GM23248 (cell line): ENCODE measurements at regions not wholly inside any gene's neighbourhood (a gene's known extent, or its start where the extent isn't known, plus 50 kb on each side); places are given as distances from the start of the nearest gene placed in this dataset.

Experiments
- DNase-seq: peaks from one replicate; pipeline ENCODE4 v3.0.0-alpha.2; 2015
- H2AFZ ChIP-seq: fragments of 200-600 bp; sonication (generic); 2 replicates; pipeline ENCODE4 v1.6.1; 2016; ENCODE audit warnings: antibody characterized with exemption
- H3F3A ChIP-seq: fragments of 200-600 bp; sonication (generic); 2 replicates; pipeline ENCODE4 v1.6.1; 2016; ENCODE audit warnings: mild to moderate bottlenecking, antibody characterized with exemption, mixed run types; ENCODE audit not compliant: insufficient read depth
- H3K27ac ChIP-seq: fragments of 200-600 bp; sonication (generic); 2 replicates; pipeline ENCODE4 v1.5.1; 2016; ENCODE audit warnings: mild to moderate bottlenecking
- H3K27me3 ChIP-seq: fragments of 200-600 bp; sonication (generic); replicated peaks from 2 replicates; pipeline ENCODE4 v1.6.1; 2016; ENCODE audit warnings: mild to moderate bottlenecking; ENCODE audit not compliant: insufficient read depth
- H3K36me3 ChIP-seq: fragments of 200-600 bp; sonication (generic); 2 replicates; pipeline ENCODE4 v1.6.1; 2016; ENCODE audit warnings: low read depth, mild to moderate bottlenecking
- H3K4me1 ChIP-seq: fragments of 200-600 bp; sonication (generic); 2 replicates; pipeline ENCODE4 v1.6.1; 2016; ENCODE audit warnings: mild to moderate bottlenecking; ENCODE audit not compliant: insufficient read depth
- H3K4me2 ChIP-seq: fragments of 200-600 bp; sonication (generic); one replicate; pipeline ENCODE4 v1.6.1; 2016; ENCODE audit warnings: mild to moderate bottlenecking; ENCODE audit not compliant: unreplicated experiment
- H3K4me3 ChIP-seq: fragments of 200-600 bp; sonication (generic); 2 replicates; pipeline ENCODE4 v1.5.1; 2016; ENCODE audit warnings: mild to moderate bottlenecking
- H3K79me2 ChIP-seq: fragments of 200-600 bp; sonication (generic); 2 replicates; pipeline ENCODE4 v1.6.1; 2016; ENCODE audit warnings: mild to moderate bottlenecking; ENCODE audit not compliant: insufficient read depth
- H3K9ac ChIP-seq: fragments of 200-600 bp; sonication (generic); 2 replicates; pipeline ENCODE4 v1.6.1; 2016; ENCODE audit warnings: mild to moderate bottlenecking
- H3K9me2 ChIP-seq: fragments of 200-600 bp; sonication (generic); 2 replicates; pipeline ENCODE4 v1.6.1; 2016; ENCODE audit warnings: mixed run types, mild to moderate bottlenecking, moderate library complexity; ENCODE audit not compliant: insufficient read depth
- H3K9me3 ChIP-seq: fragments of 200-600 bp; sonication (generic); one replicate; pipeline ENCODE4 v1.6.1; 2017; ENCODE audit warnings: low read depth
- H4K20me1 ChIP-seq: fragments of 200-600 bp; sonication (generic); 2 replicates; pipeline ENCODE4 v1.6.0; 2016; ENCODE audit not compliant: insufficient read depth
- EZH2 ChIP-seq: fragments of 200-600 bp; sonication (generic); IDR thresholded peaks from 2 replicates; pipeline ENCODE4 v1.6.1; 2018; ENCODE audit warnings: antibody characterized with exemption, mild to moderate bottlenecking; ENCODE audit not compliant: insufficient read depth, poor library complexity, severe bottlenecking
- EZH2phosphoT487 ChIP-seq: fragments of 200-600 bp; sonication (generic); IDR thresholded peaks from 2 replicates; pipeline ENCODE4 v1.6.1; 2018; ENCODE audit warnings: antibody characterized with exemption, moderate library complexity, mild to moderate bottlenecking, low read depth; ENCODE audit not compliant: insufficient read depth
- WGBS, 2 experiments: methylation state at CpG; one replicate each; pipeline ENCODE4 v1.1.6; 2015 to 2017; ENCODE audit warnings: low lambda C conversion rate in 2 of 2, low coverage in 1 of 2; ENCODE audit errors: missing lambda C conversion rate in 2 of 2; 5-methylcytosine and 5-hydroxymethylcytosine counted together
- in situ Hi-C: fragments of 300-500 bp; cut with MboI; formaldehyde crosslinking; loops from 2 replicates; pipeline ENCODE4 v1.15.0; 2020

DNA sequence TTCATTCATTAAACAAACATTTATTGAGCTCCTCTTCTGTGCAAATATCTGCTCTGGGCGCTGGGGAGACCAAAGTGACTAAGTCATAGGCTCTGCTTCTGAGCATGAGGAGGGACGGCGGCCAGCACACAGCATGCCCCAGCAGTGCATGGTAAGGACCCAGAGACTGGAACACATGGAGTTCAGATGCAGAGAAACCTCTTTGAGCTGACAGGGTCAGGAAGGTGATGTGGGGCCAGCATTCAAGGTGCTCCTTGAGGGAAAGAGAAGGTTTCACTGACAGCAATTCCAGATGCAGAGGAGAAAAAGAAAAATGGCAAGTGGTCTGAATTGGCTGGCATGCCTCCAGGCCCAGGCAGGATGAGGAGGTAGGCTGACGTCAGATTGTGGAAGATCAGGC lies 234.5 kb downstream of the UACA start:
- H3K9me3 ChIP-seq, result no peaks in the 10 kb centered on the region
- no peak overlapping the region for H3K9ac ChIP-seq
- H3K79me2 ChIP-seq, result no peaks in the 10 kb centered on the region
- H3K27ac ChIP-seq, result no peak overlapping the region
- no peaks in the 10 kb centered on the region for H3K9me2 ChIP-seq
- WGBS, 2 experiments, result 92 to 94% methylated on average over 4 of the region's 4 CpGs
- no peak for DNase-seq
- H3F3A ChIP-seq, result peaks cover 14% of the 10 kb centered on the region
- peaks cover 11% of the 10 kb centered on the region for H3K4me1 ChIP-seq
- no peaks in the 10 kb centered on the region for H3K36me3 ChIP-seq
- H4K20me1 ChIP-seq, result no peaks in the 10 kb centered on the region
- H2AFZ ChIP-seq, result no peak overlapping the region
- in situ Hi-C loops, result no loop called here
- peaks cover 32% of the 10 kb centered on the region for H3K27me3 ChIP-seq
- TF ChIP-seq EZH2phosphoT487 (no peak), EZH2 (no peak)
- H3K4me2 ChIP-seq, result no peak overlapping the region
- no peak overlapping the region for H3K4me3 ChIP-seq

DNA sequence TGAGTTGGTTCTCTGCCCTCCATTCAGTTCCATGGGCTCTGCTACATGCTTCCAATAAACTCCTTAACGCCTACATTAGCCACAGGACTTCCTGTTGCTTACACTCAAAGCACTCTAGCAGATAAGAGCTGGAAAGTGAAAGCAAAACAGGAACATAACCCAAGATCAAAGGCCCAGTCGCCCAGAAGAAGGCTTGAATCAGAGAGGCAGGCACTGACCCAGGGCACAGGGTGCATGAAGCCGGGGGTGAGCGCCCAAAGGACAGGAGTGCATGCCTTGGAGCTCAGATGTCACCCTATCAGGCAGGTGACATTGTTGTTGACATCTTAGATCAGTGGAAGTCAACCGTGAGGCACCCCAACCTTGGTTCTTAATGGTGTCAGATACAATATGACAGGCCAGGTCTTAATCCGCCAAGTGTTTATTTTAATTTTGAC lies 235.1 kb downstream of the UACA start:
- Histone ChIP-seq H3K4me2 (no peak overlapping the region), H3K27me3 (peaks cover 32% of the 10 kb centered on the region), H2AFZ (no peak overlapping the region), H3F3A (peaks cover 13% of the 10 kb centered on the region), H3K9me2 (no peaks in the 10 kb centered on the region), H3K4me3 (no peak overlapping the region), H3K9me3 (no peaks in the 10 kb centered on the region), H3K4me1 (peaks cover 11% of the 10 kb centered on the region), H3K36me3 (no peaks in the 10 kb centered on the region), H3K27ac (no peak overlapping the region), H4K20me1 (no peaks in the 10 kb centered on the region), H3K79me2 (no peaks in the 10 kb centered on the region), H3K9ac (no peak overlapping the region)
- peak; percentile 24 for DNase-seq
- 87 to 90% methylated on average over 6 of the region's 6 CpGs for WGBS, 2 experiments
- TF ChIP-seq EZH2phosphoT487 (no peak), EZH2 (no peak)
- in situ Hi-C loops, result no loop called here

DNA sequence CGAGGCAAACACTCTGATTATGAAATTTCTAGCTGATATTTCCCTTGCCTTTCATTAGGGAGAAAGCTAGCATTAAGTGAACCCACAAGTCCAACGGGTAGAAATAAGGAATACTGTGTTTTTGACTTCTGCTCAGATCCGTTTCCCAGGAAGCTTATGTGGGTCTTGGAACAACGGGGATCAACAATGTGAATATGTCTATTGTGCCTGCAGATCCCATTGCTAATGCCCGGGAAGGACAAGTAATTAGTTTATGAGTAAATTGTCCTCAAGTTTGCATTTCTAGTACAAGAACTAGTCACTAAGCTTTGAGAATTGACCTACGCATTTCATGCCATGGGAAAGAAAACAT lies 236.4 kb downstream of the UACA start:
- 50 to 52% methylated on average over 6 of the region's 6 CpGs for WGBS, 2 experiments

DNA sequence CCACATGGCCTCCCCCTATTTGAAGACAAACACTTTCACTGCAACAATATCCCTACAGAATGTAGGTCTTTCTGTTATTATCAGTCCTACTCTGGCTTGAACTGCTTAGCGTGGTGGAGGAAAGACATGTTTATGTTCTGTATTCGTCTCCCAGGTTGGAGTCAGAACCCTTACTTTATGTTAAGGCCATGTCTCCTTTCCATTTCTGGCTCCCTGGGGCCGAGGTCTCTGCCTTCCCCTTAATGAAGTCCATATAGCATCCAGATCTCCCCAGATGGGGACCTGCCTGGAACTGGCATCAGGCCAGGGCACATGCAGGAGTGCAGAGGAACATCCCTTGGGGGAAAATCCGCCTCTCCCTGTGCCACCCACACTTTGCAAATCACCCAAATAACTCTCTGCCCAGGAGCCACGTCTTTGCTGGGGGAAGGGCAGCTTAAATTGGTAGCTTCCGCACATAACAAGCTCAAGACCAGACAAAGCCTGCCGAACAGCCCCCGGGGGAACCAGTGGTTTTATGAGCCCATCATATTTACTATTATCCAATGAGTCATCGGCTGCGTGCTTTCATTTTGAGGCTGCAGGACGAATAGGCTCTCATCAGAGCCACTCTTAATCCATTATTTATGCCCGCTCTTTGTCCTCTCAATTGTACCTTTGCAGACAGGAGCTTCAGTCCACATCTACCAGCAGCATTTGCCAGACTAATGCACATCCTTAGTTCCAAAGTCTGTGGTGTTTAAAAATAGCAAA lies 237.0 kb downstream of the UACA start:
- WGBS, 2 experiments, result 24 to 25% methylated on average over 12 of the region's 12 CpGs
- no peak overlapping the region for H3K27ac ChIP-seq
- H3K9me2 ChIP-seq, result no peaks in the 10 kb centered on the region
- no peaks in the 10 kb centered on the region for H4K20me1 ChIP-seq
- H3F3A ChIP-seq, result peaks cover 13% of the 10 kb centered on the region
- peak overlapping the region; percentile 53 for H3K4me2 ChIP-seq
- no peak overlapping the region for H2AFZ ChIP-seq
- H3K27me3 ChIP-seq, result peaks cover 25% of the 10 kb centered on the region; the same call in 1 of the 2 replicates
- H3K79me2 ChIP-seq, result no peaks in the 10 kb centered on the region
- H3K4me1 ChIP-seq, result peaks cover 11% of the 10 kb centered on the region
- in situ Hi-C loops, result no loop called here
- no peaks in the 10 kb centered on the region for H3K36me3 ChIP-seq
- H3K4me3 ChIP-seq, result peak overlapping the region; percentile 42
- no peaks in the 10 kb centered on the region for H3K9me3 ChIP-seq
- TF ChIP-seq EZH2phosphoT487 (no peak), EZH2 (no peak)
- no peak overlapping the region for H3K9ac ChIP-seq
- DNase-seq, result peak; percentile 90

More for the DNA sequence above, 236.4 kb downstream of the UACA start:
- Histone ChIP-seq H3K4me1 (peaks cover 11% of the 10 kb centered on the region), H3K27me3 (peaks cover 30% of the 10 kb centered on the region), H4K20me1 (no peaks in the 10 kb centered on the region), H3K9ac (no peak overlapping the region), H3K9me3 (no peaks in the 10 kb centered on the region), H3K36me3 (no peaks in the 10 kb centered on the region), H3K79me2 (no peaks in the 10 kb centered on the region), H3K4me2 (peak overlapping the region; percentile 53), H3F3A (peaks cover 13% of the 10 kb centered on the region), H3K4me3 (peak overlapping the region; percentile 42), H3K9me2 (no peaks in the 10 kb centered on the region), H2AFZ (no peak overlapping the region), H3K27ac (no peak overlapping the region)
- no peak for TF ChIP-seq EZH2
- no peak for TF ChIP-seq EZH2phosphoT487
- DNase-seq, result no peak
- in situ Hi-C loops, result no loop called here

DNA sequence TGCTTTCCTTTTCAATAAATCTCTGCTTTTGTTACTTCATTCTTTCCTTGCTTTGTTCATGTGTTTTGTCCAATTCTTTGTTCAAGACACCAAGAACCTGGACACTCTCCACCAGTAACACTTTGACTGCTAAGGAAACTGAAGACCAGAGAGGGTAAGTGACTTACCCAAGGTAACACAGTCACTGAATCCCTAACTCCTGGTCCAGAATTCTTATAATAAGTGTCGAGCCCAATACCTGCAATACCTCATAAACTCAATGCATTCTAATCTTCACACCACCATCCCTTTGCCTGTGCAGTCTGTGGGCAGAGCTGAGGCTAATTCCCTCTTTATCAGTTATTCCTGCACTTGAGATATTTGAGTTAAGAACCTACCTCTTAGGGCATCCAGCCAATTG lies 237.8 kb downstream of the UACA start:
- in situ Hi-C loops, result no loop called here
- peaks cover 30% of the 10 kb centered on the region for H3K27me3 ChIP-seq
- no peak overlapping the region for H2AFZ ChIP-seq
- H3K4me1 ChIP-seq, result peaks cover 11% of the 10 kb centered on the region
- WGBS, 2 experiments, result 30 to 54% methylated on average over 1 of the region's 1 CpG
- no peak overlapping the region for H3K4me2 ChIP-seq
- H3K9ac ChIP-seq, result no peak overlapping the region
- no peaks in the 10 kb centered on the region for H3K9me3 ChIP-seq
- H3K9me2 ChIP-seq, result no peaks in the 10 kb centered on the region
- no peak for DNase-seq
- TF ChIP-seq EZH2 (no peak), EZH2phosphoT487 (no peak)
- H3K36me3 ChIP-seq, result no peaks in the 10 kb centered on the region
- no peak overlapping the region for H3K4me3 ChIP-seq
- no peaks in the 10 kb centered on the region for H3K79me2 ChIP-seq
- no peak overlapping the region for H3K27ac ChIP-seq
- no peaks in the 10 kb centered on the region for H4K20me1 ChIP-seq
- H3F3A ChIP-seq, result peaks cover 13% of the 10 kb centered on the region
